Trophoblast cell (in vitro differentiated cells and primary cell): ENCODE measurements at regions not wholly inside any gene's neighbourhood (a gene's known extent, or its start where the extent isn't known, plus 50 kb on each side); places are given as distances from the start of the nearest gene placed in this dataset.
"Not testable (repeated sequence)": the region's sequence is repeated elsewhere in the genome, so short reads cannot be mapped to it uniquely, and the experiment has no call there.

Experiments used
- DNase-seq, 2 donors: peaks; one replicate each; pipeline ENCODE4 v3.0.0-alpha.2; 2016
- H2AFZ ChIP-seq: 2 replicates; pipeline ENCODE4 v1.6.1; 2013; ENCODE audit warnings: low read length, moderate library complexity, mild to moderate bottlenecking; ENCODE audit not compliant: insufficient read depth, poor library complexity
- H2AK5ac ChIP-seq: 2 replicates; pipeline ENCODE4 v1.6.1; 2013; ENCODE audit warnings: mild to moderate bottlenecking, low read length
- H2BK120ac ChIP-seq: 2 replicates; pipeline ENCODE4 v1.6.1; 2013; ENCODE audit warnings: low read length, mild to moderate bottlenecking, moderate library complexity; ENCODE audit not compliant: insufficient read depth, poor library complexity
- H2BK12ac ChIP-seq: 2 replicates; pipeline ENCODE4 v1.6.1; 2013; ENCODE audit warnings: mild to moderate bottlenecking, low read length, moderate library complexity
- H2BK5ac ChIP-seq: 2 replicates; pipeline ENCODE4 v1.6.1; 2013; ENCODE audit warnings: low read length, low read depth, moderate library complexity, mild to moderate bottlenecking; ENCODE audit not compliant: poor library complexity
- H3K14ac ChIP-seq: 2 replicates; pipeline ENCODE4 v1.6.1; 2013; ENCODE audit warnings: mild to moderate bottlenecking, low read length
- H3K18ac ChIP-seq: 2 replicates; pipeline ENCODE4 v1.6.1; 2013; ENCODE audit warnings: mild to moderate bottlenecking, low read length
- H3K23ac ChIP-seq: 2 replicates; pipeline ENCODE4 v1.6.1; 2013; ENCODE audit warnings: low read length
- H3K27ac ChIP-seq: 2 replicates; pipeline ENCODE4 v1.5.1; 2013; ENCODE audit warnings: low read depth, mild to moderate bottlenecking, inconsistent platforms, low read length, moderate library complexity
- H3K27me3 ChIP-seq: 2 replicates; pipeline ENCODE4 v1.6.1; 2013; ENCODE audit warnings: inconsistent platforms, mild to moderate bottlenecking, low read length, moderate library complexity; ENCODE audit not compliant: insufficient read depth
- H3K36me3 ChIP-seq, 2 experiments: 1 replicate in 1 of 2; 2 replicates in 1 of 2; pipeline ENCODE4 v1.6.1; 2013; ENCODE audit warnings: low read length in 2 of 2, mild to moderate bottlenecking in 2 of 2, moderate library complexity in 1 of 2; ENCODE audit not compliant: insufficient read depth in 2 of 2, control insufficient read depth in 1 of 2
- H3K4ac ChIP-seq: 2 replicates; pipeline ENCODE4 v1.6.1; 2013; ENCODE audit warnings: low read depth, mild to moderate bottlenecking, low read length, moderate library complexity
- H3K4me1 ChIP-seq, 2 experiments: 1 replicate in 1 of 2; 2 replicates in 1 of 2; pipeline ENCODE4 v1.6.1; 2013; ENCODE audit warnings: low read length in 2 of 2, mild to moderate bottlenecking in 2 of 2, moderate library complexity in 1 of 2; ENCODE audit not compliant: insufficient read depth in 2 of 2, control insufficient read depth in 1 of 2
- H3K4me2 ChIP-seq: 2 replicates; pipeline ENCODE4 v1.6.1; 2013; ENCODE audit warnings: inconsistent platforms, mild to moderate bottlenecking, low read length, moderate library complexity
- H3K4me3 ChIP-seq: 2 replicates; pipeline ENCODE4 v1.5.1; 2013; ENCODE audit warnings: mild to moderate bottlenecking, low read depth, low read length, inconsistent platforms
- H3K79me1 ChIP-seq: one replicate; pipeline ENCODE4 v1.6.1; 2013; ENCODE audit warnings: low read length
- H3K79me2 ChIP-seq: 2 replicates; pipeline ENCODE4 v1.6.1; 2013; ENCODE audit warnings: low read length, mild to moderate bottlenecking; ENCODE audit not compliant: control insufficient read depth, insufficient read depth, poor library complexity
- H3K9ac ChIP-seq: 2 replicates; pipeline ENCODE4 v1.6.1; 2013; ENCODE audit warnings: mild to moderate bottlenecking, low read length
- H3K9me3 ChIP-seq: 2 replicates; pipeline ENCODE4 v1.6.1; 2013; ENCODE audit warnings: low read depth, mild to moderate bottlenecking, control low read depth, inconsistent platforms, low read length; ENCODE audit not compliant: insufficient read depth
- H4K12ac ChIP-seq: 2 replicates; pipeline ENCODE4 v1.6.1; 2013; ENCODE audit warnings: low read depth, mild to moderate bottlenecking, low read length, moderate library complexity
- H4K8ac ChIP-seq: 2 replicates; pipeline ENCODE4 v1.6.1; 2013; ENCODE audit warnings: low read depth, mild to moderate bottlenecking, low read length, moderate library complexity
- H4K91ac ChIP-seq: one replicate; pipeline ENCODE4 v1.6.1; 2013; ENCODE audit warnings: low read depth, mild to moderate bottlenecking, low read length, moderate library complexity
- WGBS: extraction: QIAGEN DNeasy Blood & Tissue Kit; methylation state at CpG from one replicate; pipeline ENCODE4 v1.1.7; 2013; ENCODE audit warnings: missing lambda C conversion rate; ENCODE audit not compliant: insufficient read length, insufficient coverage; ENCODE audit errors: extremely low coverage; 5-methylcytosine and 5-hydroxymethylcytosine counted together

- not testable (repeated sequence) for H3K27me3 ChIP-seq, H3K9ac ChIP-seq, H3K14ac ChIP-seq, H4K8ac ChIP-seq, H4K12ac ChIP-seq, H3K9me3 ChIP-seq, H2BK12ac ChIP-seq, DNase-seq, H3K23ac ChIP-seq, H3K4me2 ChIP-seq, H4K91ac ChIP-seq, H3K36me3 ChIP-seq, H2AFZ ChIP-seq, H3K79me2 ChIP-seq, H3K4me3 ChIP-seq, H2BK5ac ChIP-seq, H3K27ac ChIP-seq, H3K4me1 ChIP-seq, H3K18ac ChIP-seq, H2BK120ac ChIP-seq, H2AK5ac ChIP-seq, H3K4ac ChIP-seq, H3K79me1 ChIP-seq
- no CpG with 5 or more reads among the region's 5 CpGs for WGBS
These were observed 1809.9 kb downstream of the ARAP2 start for GRCh38 chr4:34434377-34434776.

DNA sequence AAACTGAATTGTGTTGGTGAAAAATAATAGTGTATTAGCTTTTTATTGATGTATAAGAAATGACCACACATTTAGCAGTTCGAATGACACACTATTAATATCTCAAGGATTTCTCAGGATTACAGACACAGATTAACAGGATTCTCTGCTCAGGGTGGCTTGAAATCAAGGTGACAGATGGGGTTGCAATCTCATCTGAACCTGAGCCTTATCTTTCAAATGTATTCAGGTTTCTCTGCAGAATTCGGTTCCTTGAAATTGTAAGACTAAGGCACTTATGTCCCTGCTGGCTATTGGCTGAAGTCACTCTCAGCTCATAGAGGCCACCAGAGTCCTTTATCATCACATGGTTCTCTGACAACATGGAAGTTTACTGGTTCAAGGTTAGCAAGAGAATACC is 1780.1 kb downstream of the ARAP2 start:
- H3K4ac ChIP-seq, result no peak overlapping the region
- H3K14ac ChIP-seq, result no peak overlapping the region
- no peak overlapping the region for H2BK5ac ChIP-seq
- no CpG with 5 or more reads among the region's 2 CpGs for WGBS
- DNase-seq, result no peak
- H4K91ac ChIP-seq, result no peak overlapping the region
- H2BK120ac ChIP-seq, result no peak overlapping the region
- H3K27me3 ChIP-seq, result no peaks in the 10 kb centered on the region
- no peaks in the 10 kb centered on the region for H3K79me2 ChIP-seq
- H2BK12ac ChIP-seq, result no peak overlapping the region
- H3K9ac ChIP-seq, result no peak overlapping the region
- H3K4me2 ChIP-seq, result no peak overlapping the region
- H2AFZ ChIP-seq, result no peak overlapping the region
- H3K23ac ChIP-seq, result no peak overlapping the region
- H4K8ac ChIP-seq, result no peak overlapping the region
- no peaks in the 10 kb centered on the region for H3K79me1 ChIP-seq
- H3K18ac ChIP-seq, result no peak overlapping the region
- H3K4me3 ChIP-seq, result no peak overlapping the region
- H3K36me3 ChIP-seq, result no peaks in the 10 kb centered on the region
- H3K4me1 ChIP-seq, result no peaks in the 10 kb centered on the region
- H3K9me3 ChIP-seq, result no peaks in the 10 kb centered on the region
- no peak overlapping the region for H2AK5ac ChIP-seq
- no peak overlapping the region for H3K27ac ChIP-seq
- H4K12ac ChIP-seq, result no peak overlapping the region

DNA sequence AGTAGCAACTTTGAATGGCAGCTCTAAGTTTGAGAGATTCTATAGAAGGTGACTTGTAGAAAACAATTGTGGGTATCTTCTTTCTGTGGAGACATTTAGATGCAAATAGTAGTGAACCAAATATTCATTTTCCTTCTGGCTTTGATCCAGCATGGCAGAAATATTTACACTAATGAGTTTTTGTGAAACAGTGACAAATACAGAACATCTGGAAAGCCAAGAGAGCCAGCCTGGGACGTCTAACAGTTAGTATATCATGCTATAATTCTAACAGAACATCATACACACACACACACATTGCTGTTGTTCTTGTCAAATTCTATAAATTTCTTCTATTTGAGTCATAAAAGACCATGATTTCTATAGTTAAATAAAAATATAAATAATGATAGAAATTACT is 1777.9 kb downstream of the ARAP2 start:
- H3K36me3 ChIP-seq, result no peaks in the 10 kb centered on the region
- H4K12ac ChIP-seq, result no peak overlapping the region
- H3K14ac ChIP-seq, result no peak overlapping the region
- H2BK120ac ChIP-seq, result no peak overlapping the region
- H3K79me2 ChIP-seq, result no peaks in the 10 kb centered on the region
- no peak overlapping the region for H3K18ac ChIP-seq
- no peak overlapping the region for H3K4me2 ChIP-seq
- H4K8ac ChIP-seq, result no peak overlapping the region
- H3K4me1 ChIP-seq, result no peaks in the 10 kb centered on the region
- no peaks in the 10 kb centered on the region for H3K79me1 ChIP-seq
- no peak overlapping the region for H3K4me3 ChIP-seq
- H3K23ac ChIP-seq, result no peak overlapping the region
- no peaks in the 10 kb centered on the region for H3K9me3 ChIP-seq
- WGBS, result no CpG with 5 or more reads among the region's 1 CpG
- H4K91ac ChIP-seq, result no peak overlapping the region
- H2BK12ac ChIP-seq, result no peak overlapping the region
- no peak for DNase-seq
- no peak overlapping the region for H3K4ac ChIP-seq
- H3K9ac ChIP-seq, result no peak overlapping the region
- H3K27ac ChIP-seq, result no peak overlapping the region
- H3K27me3 ChIP-seq, result no peaks in the 10 kb centered on the region
- no peak overlapping the region for H2AK5ac ChIP-seq
- H2BK5ac ChIP-seq, result no peak overlapping the region
- no peak overlapping the region for H2AFZ ChIP-seq

- Histone ChIP-seq H3K14ac (no peak overlapping the region), H4K12ac (no peak overlapping the region), H3K18ac (no peak overlapping the region), H3K4ac (no peak overlapping the region), H3K23ac (no peak overlapping the region), H3K79me2 (no peaks in the 10 kb centered on the region), H3K27me3 (no peaks in the 10 kb centered on the region), H2AK5ac (no peak overlapping the region), H3K36me3 (no peaks in the 10 kb centered on the region), H2BK12ac (no peak overlapping the region), H3K27ac (no peak overlapping the region), H3K9me3 (no peaks in the 10 kb centered on the region), H2BK120ac (no peak overlapping the region), H3K4me2 (no peak overlapping the region), H4K8ac (no peak overlapping the region), H2AFZ (no peak overlapping the region), H3K4me1 (no peaks in the 10 kb centered on the region), H3K9ac (no peak overlapping the region), H2BK5ac (no peak overlapping the region), H4K91ac (no peak overlapping the region), H3K4me3 (no peak overlapping the region), H3K79me1 (no peaks in the 10 kb centered on the region)
- WGBS, result no CpG with 5 or more reads among the region's 2 CpGs
- DNase-seq, result no peak
These were observed 1774.8 kb downstream of the ARAP2 start for GRCh38 chr4:34469516-34469915.

DNA sequence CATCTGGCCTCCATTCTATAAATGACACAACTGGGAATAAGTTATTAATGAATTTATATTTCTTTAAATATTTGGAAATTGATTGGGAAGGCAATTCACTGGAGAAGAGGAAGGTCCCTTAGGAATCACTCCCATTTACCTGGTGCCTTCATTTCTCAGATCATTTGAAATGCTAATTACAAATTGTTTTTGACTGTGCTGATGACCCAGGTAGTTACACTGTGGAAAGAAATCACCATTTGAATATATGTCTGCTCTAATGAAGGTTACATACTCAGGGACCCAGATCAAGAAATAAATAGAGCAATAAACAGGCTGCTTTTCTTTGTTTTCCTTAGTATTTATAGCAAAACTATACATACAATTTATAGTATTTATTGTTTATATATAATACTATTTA is 1759.1 kb downstream of the ARAP2 start:
- H3K79me2 ChIP-seq, result no peaks in the 10 kb centered on the region
- no peak overlapping the region for H3K9ac ChIP-seq
- no peaks in the 10 kb centered on the region for H3K9me3 ChIP-seq
- H3K18ac ChIP-seq, result no peak overlapping the region
- H2BK12ac ChIP-seq, result no peak overlapping the region
- H3K36me3 ChIP-seq, result no peaks in the 10 kb centered on the region
- H3K27me3 ChIP-seq, result no peaks in the 10 kb centered on the region
- H4K91ac ChIP-seq, result no peak overlapping the region
- no peak overlapping the region for H2AK5ac ChIP-seq
- H3K27ac ChIP-seq, result no peak overlapping the region
- H3K4me1 ChIP-seq, result no peaks in the 10 kb centered on the region
- H4K12ac ChIP-seq, result no peak overlapping the region
- H3K14ac ChIP-seq, result no peak overlapping the region
- no peak overlapping the region for H2BK5ac ChIP-seq
- H3K4ac ChIP-seq, result no peak overlapping the region
- no peak for DNase-seq
- no peak overlapping the region for H2AFZ ChIP-seq
- no peak overlapping the region for H3K23ac ChIP-seq
- no peak overlapping the region for H3K4me3 ChIP-seq
- H3K4me2 ChIP-seq, result no peak overlapping the region
- no peak overlapping the region for H2BK120ac ChIP-seq
- H4K8ac ChIP-seq, result no peak overlapping the region
- no peaks in the 10 kb centered on the region for H3K79me1 ChIP-seq
